Peyer's patch (tissue), 4 donors: ENCODE measurements at regions not wholly inside any gene's neighbourhood (a gene's known extent, or its start where the extent isn't known, plus 50 kb on each side); places are given as distances from the start of the nearest gene placed in this dataset.

Experiments
- POLR2A ChIP-seq, 2 donors: fragments of 450-650 bp; IDR thresholded peaks; one replicate each; pipeline ENCODE4 v1.5.1; 2017; ENCODE audit warnings: antibody characterized with exemption in 2 of 2, mild to moderate bottlenecking in 2 of 2, moderate library complexity in 2 of 2
- TF ChIP-seq, protein P1 (sequence below), 6 experiments: fragments of 450-650 bp in 4 of 6; fragments of 200-600 bp in 2 of 6; sonication (generic) in 1 of 6; IDR thresholded peaks; one replicate each; pipeline ENCODE4 v1.5.1; 2017 to 2019; ENCODE audit warnings: antibody characterized with exemption in 6 of 6, mild to moderate bottlenecking in 3 of 6, moderate library complexity in 1 of 6

DNA sequence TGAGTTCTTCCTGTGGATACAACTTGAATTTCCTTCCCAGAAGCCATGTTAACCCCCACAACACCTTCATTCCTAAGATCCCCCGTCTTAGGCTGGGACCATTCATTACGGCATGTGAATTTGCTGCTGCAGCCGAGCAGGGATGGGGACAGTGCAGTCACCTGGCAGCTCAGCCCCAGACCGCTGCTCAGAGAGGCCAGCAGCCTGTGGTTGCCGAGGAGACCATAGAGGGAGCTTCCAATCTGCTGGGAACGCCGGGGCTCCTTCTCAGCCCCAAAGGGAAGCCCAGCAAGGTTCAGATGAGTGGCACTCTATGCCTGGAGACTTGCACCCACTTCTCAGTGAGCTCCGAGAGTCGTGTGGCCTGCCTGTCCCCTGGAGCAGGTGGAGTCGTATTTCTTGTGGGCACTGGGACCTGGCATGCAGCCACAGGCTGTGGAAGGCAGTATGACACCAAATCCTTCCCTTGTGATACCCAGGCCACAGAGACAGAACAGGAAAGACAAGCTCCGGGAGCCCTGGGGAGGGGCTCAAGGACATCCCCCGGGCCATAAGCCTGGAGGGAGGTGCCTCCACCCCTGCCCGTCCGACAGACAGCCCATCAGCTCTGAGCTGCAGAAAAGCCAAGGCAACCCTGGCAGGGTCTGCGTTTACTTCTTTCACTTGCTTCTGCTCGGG, 167.3 kb downstream of the FAM43A start:
- TF ChIP-seq, protein P1, sequence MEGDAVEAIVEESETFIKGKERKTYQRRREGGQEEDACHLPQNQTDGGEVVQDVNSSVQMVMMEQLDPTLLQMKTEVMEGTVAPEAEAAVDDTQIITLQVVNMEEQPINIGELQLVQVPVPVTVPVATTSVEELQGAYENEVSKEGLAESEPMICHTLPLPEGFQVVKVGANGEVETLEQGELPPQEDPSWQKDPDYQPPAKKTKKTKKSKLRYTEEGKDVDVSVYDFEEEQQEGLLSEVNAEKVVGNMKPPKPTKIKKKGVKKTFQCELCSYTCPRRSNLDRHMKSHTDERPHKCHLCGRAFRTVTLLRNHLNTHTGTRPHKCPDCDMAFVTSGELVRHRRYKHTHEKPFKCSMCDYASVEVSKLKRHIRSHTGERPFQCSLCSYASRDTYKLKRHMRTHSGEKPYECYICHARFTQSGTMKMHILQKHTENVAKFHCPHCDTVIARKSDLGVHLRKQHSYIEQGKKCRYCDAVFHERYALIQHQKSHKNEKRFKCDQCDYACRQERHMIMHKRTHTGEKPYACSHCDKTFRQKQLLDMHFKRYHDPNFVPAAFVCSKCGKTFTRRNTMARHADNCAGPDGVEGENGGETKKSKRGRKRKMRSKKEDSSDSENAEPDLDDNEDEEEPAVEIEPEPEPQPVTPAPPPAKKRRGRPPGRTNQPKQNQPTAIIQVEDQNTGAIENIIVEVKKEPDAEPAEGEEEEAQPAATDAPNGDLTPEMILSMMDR (IDR thresholded peaks at IDR 0.05): no peak
- TF ChIP-seq POLR2A (IDR thresholded peaks at IDR 0.05): no peak
